HG02970 (cell line): ENCODE measurements at regions not wholly inside any gene's neighbourhood (a gene's known extent, or its start where the extent isn't known, plus 50 kb on each side); places are given as distances from the start of the nearest gene placed in this dataset.

Source experiments
- ATAC-seq: cut with Tn5 transposase; IDR thresholded peaks from one replicate; pipeline ENCODE4 v1.9.1; 2021; ENCODE audit warnings: mild to moderate bottlenecking, moderate library complexity, moderate number of reproducible peaks; ENCODE audit not compliant: unreplicated experiment, low FRiP score

GRCh38 chr10:29925771-29926692 lies 133.4 kb downstream of the JCAD start:
- no peak for ATAC-seq

- ATAC-seq = no peak
These were observed 134.9 kb downstream of the JCAD start for GRCh38 chr10:29924436-29924835.

- ATAC-seq = no peak
These were observed 135.9 kb downstream of the JCAD start for GRCh38 chr10:29923416-29923965.

- ATAC-seq = no peak
These were observed 136.5 kb downstream of the JCAD start for GRCh38 chr10:29922892-29923291.

GRCh38 chr10:29922226-29922625 lies 137.2 kb downstream of the JCAD start:
- ATAC-seq = no peak

- no peak for ATAC-seq
These were observed 138.3 kb downstream of the JCAD start for GRCh38 chr10:29921071-29921446.

GRCh38 chr10:29920408-29921070 lies 138.8 kb downstream of the JCAD start:
- no peak for ATAC-seq

- ATAC-seq = no peak
These were observed 140.6 kb downstream of the JCAD start for GRCh38 chr10:29918623-29919400.

GRCh38 chr10:29917311-29917710 lies 142.1 kb downstream of the JCAD start:
- no peak for ATAC-seq

- no peak for ATAC-seq
These were observed 142.7 kb downstream of the JCAD start for GRCh38 chr10:29916669-29917068.

GRCh38 chr10:29914986-29915785 lies 144.2 kb downstream of the JCAD start:
- no peak for ATAC-seq

- no peak for ATAC-seq
These were observed 150.4 kb downstream of the JCAD start for GRCh38 chr10:29908962-29909361.

- no peak for ATAC-seq
These were observed 158.5 kb downstream of the JCAD start for GRCh38 chr10:29900865-29901264.

GRCh38 chr10:29897999-29898716 lies 161.2 kb downstream of the JCAD start:
- ATAC-seq = no peak

GRCh38 chr10:29897430-29897829 lies 162.0 kb downstream of the JCAD start:
- no peak for ATAC-seq

GRCh38 chr10:29896053-29896452 lies 163.3 kb downstream of the JCAD start:
- no peak for ATAC-seq

GRCh38 chr10:29895456-29895855 lies 163.9 kb downstream of the JCAD start:
- ATAC-seq = no peak

GRCh38 chr10:29888321-29888720 lies 171.1 kb downstream of the JCAD start:
- ATAC-seq = no peak

- ATAC-seq = no peak
These were observed 173.1 kb downstream of the JCAD start for GRCh38 chr10:29886299-29886698.
